ENCODE measurements at regions not wholly inside any gene's neighbourhood (a gene's known extent, or its start where the extent isn't known, plus 50 kb on each side); places are given as distances from the start of the nearest gene placed in this dataset.

GRCh38 chr18:28576941-28577340 lies 400.0 kb upstream of the CDH2 start:
- H2AFZ ChIP-seq (ENCODE audit: low read length), result no peak overlapping the region
- no peak overlapping the region for H3K23ac ChIP-seq (ENCODE audit: insufficient read length)
- no peak overlapping the region for H4K91ac ChIP-seq (replicated peaks; ENCODE audit: insufficient read length, low read length)
- FAIRE-seq, result no peak
- H3K56ac ChIP-seq (replicated peaks; ENCODE audit: insufficient read length, low read depth, low read length), result no peak overlapping the region
- H2BK5ac ChIP-seq (ENCODE audit: low read depth, low read length), result no peak overlapping the region
- no peak for TF ChIP-seq CREB1 (IDR thresholded peaks at IDR 0.05)
- TF ChIP-seq TAF7 (optimal IDR thresholded peaks at IDR 0.05; ENCODE audit: borderline replicate concordance, low read depth, low read length), result no peak
- peaks cover 2 to 7% (median 4%) of the 10 kb centered on the region in 4 experiments; a peak in 3 of 7 replicates for H3K4me1 ChIP-seq (replicated peaks in 1 of 4; ENCODE audit: control insufficient read depth in 3 of 4, insufficient read depth in 4 of 4, low read length in 3 of 4)
- H3K4me2 ChIP-seq (ENCODE audit: insufficient read depth in 1 of 2, low read depth in 2 of 2, low read length in 2 of 2), result no peak overlapping the region
- no peak overlapping the region for H3K4ac ChIP-seq (replicated peaks; ENCODE audit: insufficient read length, low read depth, low read length)
- H2BK120ac ChIP-seq (replicated peaks; ENCODE audit: low read depth, low read length), result no peak overlapping the region
- no peak overlapping the region for H2BK20ac ChIP-seq (ENCODE audit: low read length)
- no peak overlapping the region for H2AK5ac ChIP-seq (ENCODE audit: low read depth, low read length)
- no peak overlapping the region for H2BK15ac ChIP-seq (ENCODE audit: low read length)
- H4K8ac ChIP-seq (ENCODE audit: extremely low read depth, insufficient read depth, low read length), result no peak overlapping the region
- H3K9ac ChIP-seq (replicated peaks in 1 of 4; ENCODE audit: extremely low read depth in 1 of 4, low read depth in 3 of 4, low read length in 3 of 4), result no peak overlapping the region
- CTCF ChIA-PET (ENCODE audit: partially characterized antibody), result no interaction called here
- H3K4me3 ChIP-seq (ENCODE audit: extremely low read depth in 1 of 4, insufficient read depth in 2 of 4, low read depth in 3 of 4, low read length in 4 of 4), result no peak overlapping the region
- no peaks in the 10 kb centered on the region for H4K20me1 ChIP-seq (replicated peaks in 1 of 2; ENCODE audit: control insufficient read depth in 1 of 2, insufficient read depth in 2 of 2, low read length in 2 of 2)
- POLR2A ChIA-PET (ENCODE audit: partially characterized antibody), result no interaction called here
- no peak overlapping the region for H4K5ac ChIP-seq (ENCODE audit: insufficient read length, low read depth, low read length)
- no peaks in the 10 kb centered on the region for H3K9me3 ChIP-seq (ENCODE audit: insufficient read depth in 2 of 2, low read depth in 1 of 2, low read length in 1 of 2)
- H3K23me2 ChIP-seq (ENCODE audit: low read depth, low read length), result no peaks in the 10 kb centered on the region
- no peak overlapping the region for H2BK12ac ChIP-seq (ENCODE audit: low read depth, low read length)
- no peak for DNase-seq (ENCODE audit: low read depth in 1 of 2, low spot score in 2 of 2)
- no peak overlapping the region for H3K14ac ChIP-seq (ENCODE audit: insufficient read length)
- H3K18ac ChIP-seq (ENCODE audit: extremely low read depth, low read length), result no peak overlapping the region
- no peak overlapping the region for H3K27ac ChIP-seq (ENCODE audit: low read depth, low read length)
- no peaks in the 10 kb centered on the region for H3K36me3 ChIP-seq (ENCODE audit: control insufficient read depth in 2 of 4, insufficient read depth in 4 of 4, low read length in 3 of 4)
- WGBS, 2 experiments (ENCODE audit: extremely low coverage in 1 of 2, insufficient coverage in 1 of 2, insufficient read length in 1 of 2, insufficient replicate concordance in 2 of 2, low coverage in 1 of 2, low lambda C conversion rate in 2 of 2, missing lambda C conversion rate in 1 of 2), result 93% methylated on average over 3 of the region's 3 CpGs; no CpG with 5 or more reads in 1 of the 2 experiments
- no peaks in the 10 kb centered on the region for H3K27me3 ChIP-seq (replicated peaks in 1 of 4; ENCODE audit: control insufficient read depth in 3 of 4, extremely low read depth in 1 of 4, insufficient read depth in 3 of 4, low read length in 3 of 4)
- H3K79me1 ChIP-seq (ENCODE audit: low read depth, low read length), result no peaks in the 10 kb centered on the region
- no peaks in the 10 kb centered on the region for H3K79me2 ChIP-seq (ENCODE audit: control insufficient read depth in 1 of 2, insufficient read depth in 2 of 2, low read length in 2 of 2)
